Tibial artery (tissue), 4 donors: ENCODE measurements at regions not wholly inside any gene's neighbourhood (a gene's known extent, or its start where the extent isn't known, plus 50 kb on each side); places are given as distances from the start of the nearest gene placed in this dataset.

Experiments used
- DNase-seq, 2 donors: peaks; one replicate each; pipeline ENCODE4 v3.0.0-alpha.2; 2019
- H3K27ac ChIP-seq, 2 donors: fragments of 200-600 bp; sonication (generic) in 1 of 2; 1 replicate in 1 of 2; 2 replicates in 1 of 2; pipeline ENCODE4 v1.5.1; 2018 to 2019; ENCODE audit warnings: mild to moderate bottlenecking in 1 of 2
- H3K27me3 ChIP-seq, 2 donors: fragments of 200-600 bp; sonication (generic) in 1 of 2; one replicate each; pipeline versions ENCODE4 v1.5.1 to v1.6.0; 2016 to 2019
- H3K36me3 ChIP-seq, 3 donors: fragments of 200-600 bp; sonication (generic) in 2 of 3; one replicate each; pipeline ENCODE4 v1.5.1; 2016 to 2019; ENCODE audit warnings: mild to moderate bottlenecking in 2 of 3
- H3K4me1 ChIP-seq, 4 donors: fragments of 200-600 bp; sonication (generic) in 2 of 4; 1 replicate in 3 of 4; 2 replicates in 1 of 4; pipeline ENCODE4 v1.5.1; 2016 to 2019
- H3K4me3 ChIP-seq, 2 donors: fragments of 200-600 bp; sonication (generic) in 1 of 2; 1 replicate in 1 of 2; 2 replicates in 1 of 2; pipeline ENCODE4 v1.5.1; 2018 to 2019; ENCODE audit warnings: mild to moderate bottlenecking in 2 of 2
- H3K9me3 ChIP-seq, 3 donors: fragments of 200-600 bp; sonication (generic) in 1 of 3; one replicate each; pipeline ENCODE4 v1.5.1; 2016 to 2019
- intact Hi-C: fragments of 100-400 bp; cut with DNase I; formaldehyde crosslinking; loops from one replicate; pipeline ENCODE4 v1.15.0; 2023; ENCODE audit warnings: low total_unique reads
- TF ChIP-seq, protein P1 (sequence below), 2 experiments: fragments of 200-600 bp in 1 of 2; fragments of 450-650 bp in 1 of 2; IDR thresholded peaks; one replicate each; pipeline ENCODE4 v1.5.1; 2017 to 2019; ENCODE audit warnings: antibody characterized with exemption in 2 of 2, mild to moderate bottlenecking in 1 of 2, moderate library complexity in 1 of 2

DNA sequence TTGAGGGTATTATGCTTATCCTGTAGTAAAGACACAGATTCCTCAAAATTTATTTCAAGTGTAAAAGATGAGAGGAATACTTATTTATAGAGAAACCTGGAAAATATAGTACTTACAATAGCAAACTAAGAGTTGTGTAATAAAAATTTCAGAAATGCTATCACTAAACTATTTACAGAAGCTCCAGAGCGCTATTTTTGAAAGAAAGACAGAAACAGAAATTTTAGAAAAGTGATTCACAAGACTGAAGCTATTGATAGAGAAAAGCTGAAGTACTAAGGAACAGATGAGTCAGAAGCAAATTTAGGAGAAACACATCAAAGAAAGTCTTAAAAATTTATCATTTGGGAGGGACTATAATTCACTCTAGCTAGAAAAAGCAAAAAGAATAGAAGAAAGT, 1174.2 kb downstream of the DIAPH3 start:
- intact Hi-C loops: no loop called here
- no peaks in the 10 kb centered on the region for H3K4me1 ChIP-seq
- DNase-seq: no peak
- no peak overlapping the region for H3K27ac ChIP-seq
- H3K4me3 ChIP-seq: no peak overlapping the region
- H3K27me3 ChIP-seq: no peaks in the 10 kb centered on the region
- no peaks in the 10 kb centered on the region for H3K36me3 ChIP-seq
- H3K9me3 ChIP-seq: no peaks in the 10 kb centered on the region
- TF ChIP-seq, protein P1, sequence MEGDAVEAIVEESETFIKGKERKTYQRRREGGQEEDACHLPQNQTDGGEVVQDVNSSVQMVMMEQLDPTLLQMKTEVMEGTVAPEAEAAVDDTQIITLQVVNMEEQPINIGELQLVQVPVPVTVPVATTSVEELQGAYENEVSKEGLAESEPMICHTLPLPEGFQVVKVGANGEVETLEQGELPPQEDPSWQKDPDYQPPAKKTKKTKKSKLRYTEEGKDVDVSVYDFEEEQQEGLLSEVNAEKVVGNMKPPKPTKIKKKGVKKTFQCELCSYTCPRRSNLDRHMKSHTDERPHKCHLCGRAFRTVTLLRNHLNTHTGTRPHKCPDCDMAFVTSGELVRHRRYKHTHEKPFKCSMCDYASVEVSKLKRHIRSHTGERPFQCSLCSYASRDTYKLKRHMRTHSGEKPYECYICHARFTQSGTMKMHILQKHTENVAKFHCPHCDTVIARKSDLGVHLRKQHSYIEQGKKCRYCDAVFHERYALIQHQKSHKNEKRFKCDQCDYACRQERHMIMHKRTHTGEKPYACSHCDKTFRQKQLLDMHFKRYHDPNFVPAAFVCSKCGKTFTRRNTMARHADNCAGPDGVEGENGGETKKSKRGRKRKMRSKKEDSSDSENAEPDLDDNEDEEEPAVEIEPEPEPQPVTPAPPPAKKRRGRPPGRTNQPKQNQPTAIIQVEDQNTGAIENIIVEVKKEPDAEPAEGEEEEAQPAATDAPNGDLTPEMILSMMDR (IDR thresholded peaks at IDR 0.05): no peak

DNA sequence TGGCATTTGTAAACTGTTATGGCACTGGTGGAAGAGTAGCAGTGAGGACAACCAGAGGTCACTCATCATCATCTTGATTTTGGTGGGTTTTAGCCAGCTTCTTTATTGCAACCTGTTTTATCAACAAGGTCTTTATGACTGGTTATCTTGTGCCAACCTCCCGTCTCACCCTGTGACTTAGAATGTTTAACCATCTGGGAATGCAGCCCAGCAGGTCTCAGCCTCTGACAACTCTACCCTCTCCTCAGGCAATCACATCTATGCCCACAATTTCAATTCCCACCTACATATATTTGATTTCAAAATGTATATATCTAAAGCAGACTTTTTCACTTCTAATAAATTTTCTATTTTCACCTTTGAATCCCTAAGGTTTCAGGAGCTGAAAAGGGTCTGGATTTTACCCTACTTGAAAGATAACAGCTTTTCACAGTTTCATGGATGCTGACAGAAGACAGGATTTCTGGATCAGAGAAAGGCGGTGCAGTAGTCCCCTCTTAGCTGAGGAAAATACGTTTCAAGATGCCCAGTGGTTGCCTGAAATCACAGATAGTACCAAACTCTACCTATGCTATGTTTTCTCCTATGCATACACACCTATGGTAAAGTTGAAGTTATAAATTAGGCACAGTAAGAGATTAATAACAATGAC, 1171.8 kb downstream of the DIAPH3 start:
- no peak overlapping the region for H3K27ac ChIP-seq
- H3K4me1 ChIP-seq: no peaks in the 10 kb centered on the region
- H3K4me3 ChIP-seq: no peak overlapping the region
- TF ChIP-seq, protein P1 (IDR thresholded peaks at IDR 0.05): no peak
- H3K9me3 ChIP-seq: no peaks in the 10 kb centered on the region
- H3K36me3 ChIP-seq: no peaks in the 10 kb centered on the region
- intact Hi-C loops: no loop called here
- no peak for DNase-seq
- H3K27me3 ChIP-seq: no peaks in the 10 kb centered on the region

DNA sequence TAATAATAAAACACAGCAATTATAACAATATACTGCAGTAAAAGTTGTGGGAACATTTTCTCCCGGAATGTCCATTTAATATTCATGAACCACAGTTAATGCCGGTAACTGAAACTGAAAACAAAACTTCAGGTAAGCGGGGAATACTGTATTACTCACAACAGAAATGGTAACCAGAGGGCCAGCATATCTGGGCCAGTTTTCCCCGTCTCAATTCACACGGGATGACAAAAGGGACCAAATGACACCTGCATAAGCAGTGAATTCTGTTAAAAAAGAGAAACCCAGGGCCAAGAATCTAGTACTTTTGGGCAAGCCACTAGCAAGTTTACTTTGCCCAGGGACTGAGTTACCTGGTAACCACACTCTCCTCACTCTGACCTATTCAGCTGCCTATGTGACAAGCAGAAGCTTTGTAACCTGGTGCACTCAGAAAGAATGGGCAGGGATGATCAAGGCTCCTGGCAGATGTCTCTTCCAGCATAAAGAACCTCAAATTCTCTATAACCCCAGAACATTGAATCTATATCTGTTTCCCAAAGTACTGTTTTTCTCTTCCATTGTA, 1171.2 kb downstream of the DIAPH3 start:
- no peaks in the 10 kb centered on the region for H3K27me3 ChIP-seq
- no peaks in the 10 kb centered on the region for H3K36me3 ChIP-seq
- no peaks in the 10 kb centered on the region for H3K4me1 ChIP-seq
- intact Hi-C loops: no loop called here
- H3K9me3 ChIP-seq: no peaks in the 10 kb centered on the region
- DNase-seq: no peak
- no peak overlapping the region for H3K27ac ChIP-seq
- H3K4me3 ChIP-seq: no peak overlapping the region
- TF ChIP-seq, protein P1 (IDR thresholded peaks at IDR 0.05): no peak

DNA sequence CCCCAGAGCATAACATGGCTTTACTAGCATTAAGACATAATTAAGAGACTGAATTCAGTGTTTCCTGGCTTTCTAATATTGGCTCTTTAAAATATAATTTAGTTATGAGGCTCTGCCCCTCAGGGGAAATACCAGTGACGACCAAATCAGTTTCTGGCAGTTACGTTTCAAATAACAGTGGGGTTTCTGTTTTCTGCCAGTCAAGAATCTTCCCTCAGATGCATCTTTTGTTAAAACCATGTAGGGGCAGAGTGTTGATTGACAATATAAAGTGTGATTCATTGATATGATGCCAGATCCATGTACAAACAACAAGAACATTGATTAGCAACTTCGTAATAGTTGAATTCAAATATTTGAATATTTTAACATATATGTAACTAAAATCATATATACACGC, 1169.7 kb downstream of the DIAPH3 start:
- H3K4me3 ChIP-seq: no peak overlapping the region
- intact Hi-C loops: no loop called here
- DNase-seq: no peak
- TF ChIP-seq, protein P1 (IDR thresholded peaks at IDR 0.05): no peak
- H3K27me3 ChIP-seq: no peaks in the 10 kb centered on the region
- H3K4me1 ChIP-seq: no peaks in the 10 kb centered on the region
- no peaks in the 10 kb centered on the region for H3K9me3 ChIP-seq
- no peak overlapping the region for H3K27ac ChIP-seq
- no peaks in the 10 kb centered on the region for H3K36me3 ChIP-seq

DNA sequence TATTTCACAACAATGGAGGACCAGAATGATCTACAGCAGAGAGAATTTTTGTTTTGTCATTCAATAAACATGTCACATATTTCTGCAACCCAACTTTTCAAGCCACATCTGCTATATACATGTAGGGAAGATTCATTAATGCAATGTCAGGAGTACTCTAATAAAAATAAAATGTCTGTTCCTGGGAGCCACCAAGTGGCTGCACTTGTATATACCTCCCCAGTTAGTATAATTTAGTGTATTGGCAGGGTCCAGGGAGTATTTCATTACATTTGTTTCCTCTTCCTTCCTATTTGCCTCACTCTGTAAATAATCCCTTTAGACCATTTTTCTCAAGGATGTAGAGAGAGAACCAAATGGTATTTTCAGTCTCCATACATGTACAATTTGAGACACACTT, 1169.0 kb downstream of the DIAPH3 start:
- DNase-seq: no peak
- H3K4me1 ChIP-seq: no peaks in the 10 kb centered on the region
- TF ChIP-seq, protein P1 (IDR thresholded peaks at IDR 0.05): no peak
- no peaks in the 10 kb centered on the region for H3K36me3 ChIP-seq
- no peaks in the 10 kb centered on the region for H3K27me3 ChIP-seq
- intact Hi-C loops: no loop called here
- no peak overlapping the region for H3K4me3 ChIP-seq
- H3K9me3 ChIP-seq: no peaks in the 10 kb centered on the region
- H3K27ac ChIP-seq: no peak overlapping the region
